22Rv1 (cell line): ENCODE measurements at regions not wholly inside any gene's neighbourhood (a gene's known extent, or its start where the extent isn't known, plus 50 kb on each side); places are given as distances from the start of the nearest gene placed in this dataset.

Source experiments
- H3K27ac ChIP-seq: fragments of 450-650 bp; 2 replicates; pipeline ENCODE4 v1.5.1; 2017
- CTCF ChIP-seq: fragments of 450-650 bp; IDR thresholded peaks from 2 replicates; pipeline ENCODE4 v1.5.1; 2017; ENCODE audit warnings: mild to moderate bottlenecking
- ZFX ChIP-seq: fragments of 450-650 bp; IDR thresholded peaks from 2 replicates; pipeline ENCODE4 v1.6.1; 2017; ENCODE audit warnings: antibody characterized with exemption, borderline replicate concordance

GRCh38 chr18:25608091-25608490 is 256.1 kb upstream of the ZNF521 start:
- no peak overlapping the region for H3K27ac ChIP-seq
- TF ChIP-seq ZFX (no peak), CTCF (no peak)

DNA sequence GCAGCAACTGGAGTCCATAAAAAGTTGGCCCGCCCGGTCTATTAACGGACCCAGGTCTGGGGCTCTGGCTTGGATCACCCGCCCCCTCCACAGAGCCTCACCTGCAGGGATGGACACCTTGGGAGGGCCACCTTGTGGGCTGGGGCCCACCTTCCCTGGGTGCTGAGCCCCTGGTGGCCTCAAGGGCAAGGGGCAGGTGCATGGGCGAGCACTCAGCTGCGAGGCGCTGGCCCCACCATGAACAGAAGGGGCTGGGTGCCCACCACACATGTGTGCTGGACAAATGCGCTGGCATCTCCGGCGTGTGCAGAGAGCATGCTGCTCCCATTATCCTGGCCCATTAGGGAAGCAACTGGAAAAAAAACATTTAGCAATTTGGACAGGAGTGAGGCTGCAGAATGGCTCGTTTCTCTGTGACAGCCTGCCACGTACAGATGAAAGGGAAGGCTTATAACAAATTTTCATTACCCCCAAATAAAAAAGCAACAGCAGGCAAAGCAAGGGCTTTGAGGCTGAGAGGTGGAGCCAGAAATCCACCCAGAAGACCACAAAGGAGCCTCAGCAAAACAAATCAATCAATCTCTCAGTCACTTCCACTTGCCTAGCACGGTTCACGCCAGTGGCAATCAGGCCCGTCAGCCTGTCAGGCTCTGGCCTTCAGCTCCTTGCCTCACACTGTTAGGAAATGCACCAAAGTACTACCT is 253.1 kb upstream of the ZNF521 start:
- no peak for TF ChIP-seq ZFX
- TF ChIP-seq CTCF: no peak
- no peak overlapping the region for H3K27ac ChIP-seq

DNA sequence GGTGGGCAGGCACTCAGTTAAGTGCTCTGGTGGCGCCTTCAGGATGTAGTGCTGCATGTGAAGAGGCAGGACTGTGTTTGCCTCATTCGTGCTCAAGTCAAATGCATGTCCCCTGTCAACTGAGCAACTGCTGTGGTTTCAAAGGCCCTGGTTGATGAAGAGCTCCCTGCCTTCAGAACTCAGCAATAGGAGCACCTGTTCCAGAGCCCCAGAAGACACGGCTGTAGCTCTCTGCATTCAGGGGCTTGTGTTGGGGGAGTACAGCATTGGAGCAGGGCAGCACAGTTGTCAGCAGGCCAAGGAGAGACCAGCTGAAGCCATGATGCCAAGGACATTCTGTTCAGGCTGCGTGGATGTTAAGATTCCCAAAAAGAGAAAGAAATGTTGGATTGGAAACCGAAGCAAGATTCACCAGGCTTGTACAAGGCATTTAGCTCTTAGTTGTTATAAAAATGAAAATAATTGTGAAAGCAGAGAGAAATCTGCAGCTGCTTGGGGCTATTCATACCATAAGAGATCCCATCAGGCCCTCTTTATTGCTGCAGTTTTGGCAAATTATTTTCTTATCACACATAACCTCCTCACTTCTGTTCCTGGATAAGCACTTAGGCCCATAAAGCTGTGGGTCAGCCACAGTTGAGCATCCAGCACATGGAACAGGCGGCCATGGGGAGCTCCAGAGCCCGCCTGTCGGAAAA is 252.4 kb upstream of the ZNF521 start:
- H3K27ac ChIP-seq: no peak overlapping the region

GRCh38 chr18:25599443-25599842 is 247.5 kb upstream of the ZNF521 start:
- H3K27ac ChIP-seq: no peak overlapping the region
- TF ChIP-seq CTCF (no peak), ZFX (no peak)

More for the DNA sequence above, 252.4 kb upstream of the ZNF521 start:
- TF ChIP-seq ZFX (no peak), CTCF (no peak)

- TF ChIP-seq CTCF: no peak
- TF ChIP-seq ZFX: no peak
- no peak overlapping the region for H3K27ac ChIP-seq
Measured at GRCh38 chr18:25597476-25597875, 245.5 kb upstream of the ZNF521 start.

DNA sequence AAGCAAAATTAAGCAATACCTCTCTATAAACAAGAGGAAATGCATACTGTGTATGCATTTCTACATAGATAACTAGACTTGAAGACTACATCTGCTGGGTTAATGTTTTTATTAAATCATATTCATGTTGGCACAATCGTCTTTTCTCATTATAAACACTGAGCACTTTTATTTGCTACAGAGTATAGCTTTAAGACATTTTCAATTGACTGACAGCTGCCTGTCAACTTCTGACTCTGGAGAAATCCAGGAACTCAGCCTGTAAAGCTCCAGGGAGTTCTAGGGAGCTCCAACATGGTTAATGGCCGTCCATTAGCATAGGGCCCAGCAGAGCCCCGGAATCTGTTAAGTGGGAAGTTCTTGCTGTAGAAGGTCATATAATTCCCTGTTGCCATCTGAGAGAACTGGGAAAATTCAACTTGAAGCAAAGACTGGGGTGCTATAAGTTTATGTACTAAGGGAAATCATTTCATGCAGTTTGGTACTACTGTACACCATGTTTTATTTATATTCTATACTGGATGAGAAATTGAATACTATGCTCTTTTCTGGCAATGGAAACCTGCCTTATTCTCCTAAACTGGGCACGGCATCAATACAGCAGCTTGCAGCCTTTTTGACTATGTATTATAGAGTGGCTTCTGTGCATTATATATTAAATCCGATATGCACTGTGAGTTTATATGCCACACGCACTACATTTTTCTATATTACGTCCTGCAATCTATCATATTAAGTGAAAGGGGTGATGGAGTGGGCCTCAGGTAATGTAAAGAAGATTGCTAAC is 243.5 kb upstream of the ZNF521 start:
- H3K27ac ChIP-seq: no peak overlapping the region
- TF ChIP-seq ZFX (no peak), CTCF (no peak)

DNA sequence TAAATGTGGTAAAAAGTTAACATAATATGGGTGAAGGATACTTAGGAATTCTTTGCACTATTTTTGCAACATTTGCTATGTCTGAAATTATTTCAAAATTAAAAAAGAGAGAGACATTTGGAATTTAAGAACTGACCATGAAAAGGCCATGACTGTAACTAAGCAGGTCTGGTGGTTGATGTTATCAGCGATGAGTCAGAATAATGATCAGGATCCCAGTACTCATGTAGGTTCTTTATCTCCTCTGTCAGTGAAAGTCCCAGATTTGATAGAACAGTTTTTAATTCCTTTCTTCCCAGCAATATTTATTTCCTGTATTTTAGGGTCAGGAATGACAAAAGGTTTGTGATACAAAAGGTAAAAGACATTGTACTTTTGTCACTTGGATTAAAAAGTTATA is 242.4 kb upstream of the ZNF521 start:
- H3K27ac ChIP-seq: no peak overlapping the region
- TF ChIP-seq ZFX (no peak), CTCF (no peak)
